Body of pancreas (tissue), 4 donors: ENCODE measurements at regions not wholly inside any gene's neighbourhood (a gene's known extent, or its start where the extent isn't known, plus 50 kb on each side); places are given as distances from the start of the nearest gene placed in this dataset.

ENCODE experiments used
- ATAC-seq: fragments of 150-250 bp; one replicate; pipeline ENCODE4 v1.9.1; 2016
- DNase-seq, 4 donors: peaks; one replicate each; pipeline ENCODE4 v3.0.0-alpha.2; 2019
- H3K27ac ChIP-seq, 4 donors: fragments of 200-600 bp; sonication (generic); 1 replicate in 3 of 4; 2 replicates in 1 of 4; pipeline versions ENCODE4 v1.5.1 to v1.6.1; 2016 to 2019; ENCODE audit warnings: mild to moderate bottlenecking in 1 of 4, mixed read lengths in 1 of 4, moderate library complexity in 1 of 4
- H3K27me3 ChIP-seq, 2 donors: fragments of 200-600 bp; sonication (generic); one replicate each; pipeline ENCODE4 v1.6.0; 2016; ENCODE audit warnings: mild to moderate bottlenecking in 1 of 2
- H3K36me3 ChIP-seq, 2 donors: fragments of 200-600 bp; sonication (generic); replicated peaks in 1 of 2; 2 replicates each; pipeline ENCODE4 v1.5.1; 2016; ENCODE audit warnings: low read depth in 2 of 2; ENCODE audit not compliant: insufficient read depth in 1 of 2
- H3K4me1 ChIP-seq: fragments of 200-600 bp; sonication (generic); one replicate; pipeline ENCODE4 v1.6.0; 2016
- H3K4me3 ChIP-seq, 2 donors: fragments of 200-600 bp; sonication (generic); 1 replicate in 1 of 2; 2 replicates in 1 of 2; pipeline ENCODE4 v1.5.1; 2016 to 2019
- H3K9me3 ChIP-seq, 3 donors: fragments of 200-600 bp; sonication (generic); 1 replicate in 2 of 3; 2 replicates in 1 of 3; pipeline ENCODE4 v1.5.1; 2016
- CTCF ChIP-seq, 7 experiments: fragments of 450-650 bp in 4 of 7; fragments of 200-600 bp in 3 of 7; sonication (generic) in 3 of 7; IDR thresholded peaks; one replicate each; pipeline ENCODE4 v1.5.1; 2016 to 2019; ENCODE audit warnings: antibody characterized with exemption in 7 of 7
- POLR2A ChIP-seq, 3 donors: fragments of 450-650 bp; IDR thresholded peaks; one replicate each; pipeline ENCODE4 v1.6.1; 2016; ENCODE audit warnings: antibody characterized with exemption in 3 of 3, mild to moderate bottlenecking in 2 of 3
- WGBS, 2 donors: methylation state at CpG; one replicate each; pipeline ENCODE4 v1.1.5; 2017; 5-methylcytosine and 5-hydroxymethylcytosine counted together
- intact Hi-C: fragments of 100-400 bp; cut with DNase I; formaldehyde crosslinking; loops from one replicate; pipeline ENCODE4 v1.15.1; 2023

GRCh38 chr1:29392036-29392435 lies 155.7 kb downstream of the PTPRU start:
- no peak for DNase-seq
- Histone ChIP-seq H3K36me3 (no peaks in the 10 kb centered on the region), H3K27ac (no peak overlapping the region), H3K4me1 (no peaks in the 10 kb centered on the region), H3K27me3 (no peaks in the 10 kb centered on the region), H3K9me3 (no peaks in the 10 kb centered on the region), H3K4me3 (no peak overlapping the region)
- intact Hi-C loops, result no loop called here
- WGBS, 2 donors, result 30 to 39% methylated on average over 2 to 3 of the region's 3 CpGs
- ATAC-seq, result no peak
- TF ChIP-seq CTCF (IDR thresholded peaks at IDR 0.05) (no peak), POLR2A (IDR thresholded peaks at IDR 0.05) (no peak)

- H3K9me3 ChIP-seq, result no peaks in the 10 kb centered on the region
- H3K4me3 ChIP-seq, result no peak overlapping the region
- H3K27ac ChIP-seq, result no peak overlapping the region
- 45% methylated on average over 4 to 5 of the region's 5 CpGs for WGBS, 2 donors
- H3K36me3 ChIP-seq, result no peaks in the 10 kb centered on the region
- no peak for TF ChIP-seq POLR2A (IDR thresholded peaks at IDR 0.05)
- TF ChIP-seq CTCF (IDR thresholded peaks at IDR 0.05), result no peak
- no peak for ATAC-seq
- DNase-seq, result no peak
- no peaks in the 10 kb centered on the region for H3K4me1 ChIP-seq
- intact Hi-C loops, result no loop called here
- no peaks in the 10 kb centered on the region for H3K27me3 ChIP-seq
These were observed 155.1 kb downstream of the PTPRU start for GRCh38 chr1:29391362-29391880.

GRCh38 chr1:29390491-29391361 lies 154.4 kb downstream of the PTPRU start:
- intact Hi-C loops, result no loop called here
- Histone ChIP-seq H3K4me1 (no peaks in the 10 kb centered on the region), H3K4me3 (no peak overlapping the region), H3K9me3 (no peaks in the 10 kb centered on the region), H3K36me3 (no peaks in the 10 kb centered on the region), H3K27me3 (no peaks in the 10 kb centered on the region), H3K27ac (no peak overlapping the region)
- DNase-seq, result no peak
- TF ChIP-seq CTCF (IDR thresholded peaks at IDR 0.05), result no peak
- TF ChIP-seq POLR2A (IDR thresholded peaks at IDR 0.05), result no peak
- 34 to 36% methylated on average over 13 to 16 of the region's 16 CpGs for WGBS, 2 donors
- no peak for ATAC-seq

DNA sequence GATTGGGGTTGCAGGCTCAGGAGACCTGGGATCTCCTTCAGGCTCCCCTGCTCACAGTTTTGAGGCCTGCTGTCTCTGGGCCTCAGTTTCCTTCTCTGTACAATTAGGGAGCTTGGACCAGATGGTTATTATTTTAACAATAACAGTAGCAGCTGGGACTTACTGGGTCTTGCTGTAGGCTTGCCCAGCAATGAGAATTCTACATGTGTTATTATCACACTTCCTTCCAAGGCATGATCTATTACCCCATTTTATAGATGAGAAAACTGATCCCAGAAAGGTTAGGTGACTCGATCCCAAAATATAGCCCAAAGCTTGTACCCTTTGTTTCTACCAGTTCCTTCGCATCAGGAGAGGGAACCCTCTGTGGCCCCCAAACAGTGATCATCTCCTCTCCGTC lies 153.8 kb downstream of the PTPRU start:
- 51 to 59% methylated on average over 3 of the region's 3 CpGs for WGBS, 2 donors
- H3K4me1 ChIP-seq, result no peaks in the 10 kb centered on the region
- intact Hi-C loops, result no loop called here
- H3K36me3 ChIP-seq, result no peaks in the 10 kb centered on the region
- TF ChIP-seq POLR2A (IDR thresholded peaks at IDR 0.05) (no peak), CTCF (IDR thresholded peaks at IDR 0.05) (no peak)
- no peak for DNase-seq
- H3K27me3 ChIP-seq, result no peaks in the 10 kb centered on the region
- no peaks in the 10 kb centered on the region for H3K9me3 ChIP-seq
- ATAC-seq, result no peak
- no peak overlapping the region for H3K27ac ChIP-seq
- H3K4me3 ChIP-seq, result no peak overlapping the region
